SK-N-SH (cell line): ENCODE measurements at regions not wholly inside any gene's neighbourhood (a gene's known extent, or its start where the extent isn't known, plus 50 kb on each side); places are given as distances from the start of the nearest gene placed in this dataset.

Experiments used
- CTCF ChIA-PET: fragments of 300-600, 350-600 bp; formaldehyde crosslinking; extraction: SDS; loops from one replicate; lab custom pipeline; 2021; lab: Yijun Ruan, JAX
- POLR2A ChIA-PET: fragments of 350-600 bp; sonication (Branson Sonifier 250); formaldehyde crosslinking; extraction: SDS; loops from one replicate; lab custom pipeline; 2020; ENCODE audit warnings: antibody characterized with exemption, inconsistent platforms; lab: Yijun Ruan, JAX
- DNase-seq: peaks from one replicate; pipeline ENCODE4 v3.0.0; 2012
- H2AFZ ChIP-seq: fragments of 200-600 bp; sonication (generic); 2 replicates; pipeline ENCODE4 v1.8.1; 2016; ENCODE audit warnings: antibody characterized with exemption, mild to moderate bottlenecking, low read depth
- H3F3A ChIP-seq: fragments of 200-600 bp; sonication (generic); replicated peaks from 2 replicates; pipeline ENCODE3; 2016; ENCODE audit warnings: antibody characterized with exemption, mild to moderate bottlenecking; ENCODE audit not compliant: insufficient read depth
- H3K27ac ChIP-seq, 2 experiments: fragments of 200-500 bp in 1 of 2; fragments of 200-600 bp in 1 of 2; sonication (Bioruptor generic) in 1 of 2; sonication (generic), shearing (Covaris generic) in 1 of 2; 2 replicates each; pipeline versions ENCODE4 v1.5.1 to v1.6.1; 2014 to 2016; ENCODE audit warnings: low read depth in 2 of 2, inconsistent platforms in 1 of 2, low read length in 1 of 2, mild to moderate bottlenecking in 1 of 2, mixed read lengths in 1 of 2
- H3K27me3 ChIP-seq: fragments of 200-600 bp; sonication (generic), shearing (Covaris generic); 2 replicates; pipeline ENCODE4 v1.6.1; 2016; ENCODE audit warnings: mixed run types; ENCODE audit not compliant: insufficient read depth
- H3K36me3 ChIP-seq, 2 experiments: fragments of 200-500 bp in 1 of 2; fragments of 200-600 bp in 1 of 2; sonication (Bioruptor generic) in 1 of 2; sonication (generic) in 1 of 2; replicated peaks in 1 of 2; 2 replicates each; pipeline versions ENCODE3 to v1.5.1; 2014 to 2016; ENCODE audit warnings: low read length in 1 of 2, mild to moderate bottlenecking in 1 of 2; ENCODE audit not compliant: insufficient read depth in 2 of 2, control insufficient read depth in 1 of 2
- H3K4me1 ChIP-seq, 2 experiments: fragments of 200-500 bp in 1 of 2; fragments of 200-600 bp in 1 of 2; sonication (Bioruptor generic) in 1 of 2; sonication (generic), shearing (Covaris generic) in 1 of 2; 2 replicates each; pipeline versions ENCODE4 v1.5.1 to v1.6.1; 2014 to 2016; ENCODE audit warnings: low read depth in 1 of 2, low read length in 1 of 2, mixed run types in 1 of 2; ENCODE audit not compliant: insufficient read depth in 2 of 2, control insufficient read depth in 1 of 2
- H3K4me2 ChIP-seq: fragments of 200-600 bp; sonication (generic), shearing (Covaris generic); 2 replicates; pipeline ENCODE4 v1.6.1; 2017; ENCODE audit warnings: mixed run types
- H3K4me3 ChIP-seq, 2 experiments: fragments of 200-500 bp in 1 of 2; fragments of 200-600 bp in 1 of 2; sonication (Bioruptor generic) in 1 of 2; sonication (generic), shearing (Covaris generic) in 1 of 2; 2 replicates each; pipeline versions ENCODE4 v1.5.1 to v1.8.1; 2014 to 2016; ENCODE audit warnings: low read depth in 2 of 2, inconsistent platforms in 1 of 2, low read length in 1 of 2, mild to moderate bottlenecking in 1 of 2, mixed read lengths in 1 of 2, moderate library complexity in 1 of 2
- H3K79me2 ChIP-seq: fragments of 200-600 bp; sonication (generic); 2 replicates; pipeline ENCODE4 v1.8.1; 2017; ENCODE audit warnings: mild to moderate bottlenecking; ENCODE audit not compliant: insufficient read depth
- H3K9ac ChIP-seq: fragments of 200-600 bp; sonication (generic); 2 replicates; pipeline ENCODE4 v1.6.1; 2017; ENCODE audit warnings: mixed run types
- H3K9me2 ChIP-seq: fragments of 200-600 bp; sonication (generic); 2 replicates; pipeline ENCODE4 v1.6.1; 2017; ENCODE audit warnings: mixed run types
- H3K9me3 ChIP-seq: fragments of 200-600 bp; sonication (generic); 2 replicates; pipeline ENCODE4 v1.6.1; 2017; ENCODE audit warnings: mixed run types, mild to moderate bottlenecking, moderate library complexity
- H4K20me1 ChIP-seq: fragments of 200-600 bp; sonication (generic); 2 replicates; pipeline ENCODE4 v1.6.1; 2017; ENCODE audit warnings: mild to moderate bottlenecking, mixed run types; ENCODE audit not compliant: insufficient read depth
- CHD2 ChIP-seq: fragments of 150-350 bp; IDR thresholded peaks from 2 replicates; pipeline ENCODE4 v1.6.1; 2018; ENCODE audit warnings: low read length; ENCODE audit not compliant: partially characterized antibody
- ELF1 ChIP-seq: IDR thresholded peaks from 2 replicates; pipeline ENCODE4 v1.4.0; 2012
- EP300 ChIP-seq, 2 experiments: IDR thresholded peaks; 2 replicates each; pipeline versions ENCODE4 v1.4.0 to v1.6.1; 2012; ENCODE audit warnings: borderline replicate concordance in 1 of 2, low read depth in 1 of 2, low read length in 1 of 2
- EZH2phosphoT487 ChIP-seq: fragments of 200-600 bp; sonication (generic); IDR thresholded peaks from 2 replicates; pipeline ENCODE4 v1.6.1; 2017; ENCODE audit warnings: low read depth, mixed run types, mild to moderate bottlenecking, antibody characterized with exemption, moderate library complexity, borderline replicate concordance
- FOSL2 ChIP-seq: IDR thresholded peaks from 2 replicates; pipeline ENCODE4 v1.4.0; 2012; ENCODE audit warnings: low read depth, mild to moderate bottlenecking, moderate library complexity, borderline replicate concordance
- FOXM1 ChIP-seq: IDR thresholded peaks from 2 replicates; pipeline ENCODE4 v1.4.0; 2012; ENCODE audit warnings: low read depth, mild to moderate bottlenecking
- JUND ChIP-seq: IDR thresholded peaks from 2 replicates; pipeline ENCODE4 v1.4.0; 2012
- NRF1 ChIP-seq: IDR thresholded peaks from 2 replicates; pipeline ENCODE4 v1.6.1; 2012; ENCODE audit warnings: low read depth, mild to moderate bottlenecking, low read length
- RAD21 ChIP-seq: IDR thresholded peaks from 2 replicates; pipeline ENCODE4 v1.6.1; 2012; ENCODE audit warnings: mild to moderate bottlenecking, low read length
- RXRA ChIP-seq: IDR thresholded peaks from 2 replicates; pipeline ENCODE4 v1.4.0; 2012; ENCODE audit warnings: low read depth, mild to moderate bottlenecking, borderline replicate concordance
- WGBS: methylation state at CpG from one replicate; pipeline ENCODE4 v1.1.6; 2017; ENCODE audit warnings: low lambda C conversion rate; 5-methylcytosine and 5-hydroxymethylcytosine counted together
- TF ChIP-seq, protein P1 (sequence below): IDR thresholded peaks from 2 replicates; pipeline ENCODE4 v1.4.0; 2012; ENCODE audit warnings: low read depth
- TF ChIP-seq, protein P2 (sequence below): fragments of 150-350 bp; IDR thresholded peaks from 2 replicates; pipeline ENCODE4 v1.6.1; 2016; ENCODE audit warnings: mild to moderate bottlenecking, low read depth, low read length
- TF ChIP-seq, protein P3 (sequence below): fragments of 200-600 bp; sonication (generic); IDR thresholded peaks from 2 replicates; pipeline ENCODE4 v1.6.1; 2017; ENCODE audit warnings: antibody characterized with exemption, mild to moderate bottlenecking, moderate library complexity

DNA sequence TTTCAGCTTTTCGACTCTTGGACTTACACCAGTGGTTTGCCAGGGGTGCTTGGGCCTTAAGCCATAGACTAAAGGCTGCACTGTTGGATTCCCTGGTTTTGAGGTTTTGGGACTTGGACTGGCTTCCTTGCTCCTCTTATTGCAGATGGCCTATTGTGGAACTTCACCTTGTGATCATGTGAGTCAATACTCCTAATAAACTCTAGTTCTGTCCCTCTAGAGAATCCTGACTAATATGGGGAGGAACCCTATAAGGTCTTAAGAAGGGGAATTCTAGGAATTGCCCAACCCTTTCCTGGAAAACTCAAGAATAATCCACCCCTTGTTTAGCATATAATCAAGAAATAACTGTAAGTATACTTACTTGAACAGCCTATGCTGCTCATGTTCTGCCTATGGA, 491.8 kb downstream of the TMEM135 start:
- H3K9me2 ChIP-seq, result no peaks in the 10 kb centered on the region
- H2AFZ ChIP-seq, result no peak overlapping the region
- POLR2A ChIA-PET, result no interaction called here
- DNase-seq, result no peak
- 13% methylated on average over 1 of the region's 1 CpG for WGBS
- H3F3A ChIP-seq, result no peaks in the 10 kb centered on the region
- TF ChIP-seq FOXM1 (no peak), RXRA (no peak), FOSL2 (no peak), ELF1 (no peak), RAD21 (no peak)
- TF ChIP-seq, all 33 proteins: peak for 0
- Histone ChIP-seq H3K36me3 (no peaks in the 10 kb centered on the region), H3K9ac (no peak overlapping the region), H4K20me1 (no peaks in the 10 kb centered on the region), H3K9me3 (no peaks in the 10 kb centered on the region), H3K4me2 (no peak overlapping the region), H3K27me3 (no peaks in the 10 kb centered on the region), H3K27ac (no peak overlapping the region), H3K4me1 (no peaks in the 10 kb centered on the region), H3K4me3 (no peak overlapping the region), H3K79me2 (no peaks in the 10 kb centered on the region)
- CTCF ChIA-PET, result no interaction called here

DNA sequence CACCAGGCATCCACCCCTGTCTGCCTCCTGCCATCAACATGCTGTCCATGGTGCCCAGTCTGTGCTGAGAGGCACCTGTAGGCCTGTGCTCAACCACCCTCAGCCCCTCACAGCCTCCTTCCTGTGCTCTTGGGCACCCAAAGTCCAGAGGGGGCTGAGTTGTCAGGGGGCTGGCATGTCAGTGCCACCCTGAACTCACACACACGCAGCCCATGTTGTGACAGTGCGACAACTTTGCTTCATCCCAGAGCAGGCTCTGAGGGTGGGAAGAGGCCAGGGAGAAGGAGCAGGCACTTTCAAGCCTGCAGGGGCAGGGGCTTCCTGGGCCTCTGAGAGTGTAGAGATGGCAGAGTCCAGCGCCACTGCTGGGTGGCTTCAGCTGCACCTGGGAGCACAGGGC, 491.0 kb downstream of the TMEM135 start:
- H3K4me2 ChIP-seq, result no peak overlapping the region
- H3K79me2 ChIP-seq, result no peaks in the 10 kb centered on the region
- H3K27ac ChIP-seq, result no peak overlapping the region
- WGBS, result 30% methylated on average over 2 of the region's 3 CpGs
- H3F3A ChIP-seq, result no peaks in the 10 kb centered on the region
- TF ChIP-seq NRF1 (no peak), JUND (no peak), EP300 (IDR thresholded peaks at IDR 0.05; ENCODE audit: borderline replicate concordance in 1 of 2, low read depth in 1 of 2, low read length in 1 of 2) (no peak), FOSL2 (no peak), CHD2 (no peak), EZH2phosphoT487 (no peak)
- TF ChIP-seq, protein P1, sequence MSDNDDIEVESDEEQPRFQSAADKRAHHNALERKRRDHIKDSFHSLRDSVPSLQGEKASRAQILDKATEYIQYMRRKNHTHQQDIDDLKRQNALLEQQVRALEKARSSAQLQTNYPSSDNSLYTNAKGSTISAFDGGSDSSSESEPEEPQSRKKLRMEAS, result no peak
- TF ChIP-seq, protein P2, sequence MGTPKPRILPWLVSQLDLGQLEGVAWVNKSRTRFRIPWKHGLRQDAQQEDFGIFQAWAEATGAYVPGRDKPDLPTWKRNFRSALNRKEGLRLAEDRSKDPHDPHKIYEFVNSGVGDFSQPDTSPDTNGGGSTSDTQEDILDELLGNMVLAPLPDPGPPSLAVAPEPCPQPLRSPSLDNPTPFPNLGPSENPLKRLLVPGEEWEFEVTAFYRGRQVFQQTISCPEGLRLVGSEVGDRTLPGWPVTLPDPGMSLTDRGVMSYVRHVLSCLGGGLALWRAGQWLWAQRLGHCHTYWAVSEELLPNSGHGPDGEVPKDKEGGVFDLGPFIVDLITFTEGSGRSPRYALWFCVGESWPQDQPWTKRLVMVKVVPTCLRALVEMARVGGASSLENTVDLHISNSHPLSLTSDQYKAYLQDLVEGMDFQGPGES, result no peak
- TF ChIP-seq, protein P3, sequence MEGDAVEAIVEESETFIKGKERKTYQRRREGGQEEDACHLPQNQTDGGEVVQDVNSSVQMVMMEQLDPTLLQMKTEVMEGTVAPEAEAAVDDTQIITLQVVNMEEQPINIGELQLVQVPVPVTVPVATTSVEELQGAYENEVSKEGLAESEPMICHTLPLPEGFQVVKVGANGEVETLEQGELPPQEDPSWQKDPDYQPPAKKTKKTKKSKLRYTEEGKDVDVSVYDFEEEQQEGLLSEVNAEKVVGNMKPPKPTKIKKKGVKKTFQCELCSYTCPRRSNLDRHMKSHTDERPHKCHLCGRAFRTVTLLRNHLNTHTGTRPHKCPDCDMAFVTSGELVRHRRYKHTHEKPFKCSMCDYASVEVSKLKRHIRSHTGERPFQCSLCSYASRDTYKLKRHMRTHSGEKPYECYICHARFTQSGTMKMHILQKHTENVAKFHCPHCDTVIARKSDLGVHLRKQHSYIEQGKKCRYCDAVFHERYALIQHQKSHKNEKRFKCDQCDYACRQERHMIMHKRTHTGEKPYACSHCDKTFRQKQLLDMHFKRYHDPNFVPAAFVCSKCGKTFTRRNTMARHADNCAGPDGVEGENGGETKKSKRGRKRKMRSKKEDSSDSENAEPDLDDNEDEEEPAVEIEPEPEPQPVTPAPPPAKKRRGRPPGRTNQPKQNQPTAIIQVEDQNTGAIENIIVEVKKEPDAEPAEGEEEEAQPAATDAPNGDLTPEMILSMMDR, result no peak
- TF ChIP-seq, all 33 proteins: peak for 0
- no peak overlapping the region for H3K4me3 ChIP-seq
- no peaks in the 10 kb centered on the region for H4K20me1 ChIP-seq
- no peaks in the 10 kb centered on the region for H3K36me3 ChIP-seq
- H3K4me1 ChIP-seq, result no peaks in the 10 kb centered on the region
- H3K9me3 ChIP-seq, result no peaks in the 10 kb centered on the region
- no peak for DNase-seq
- no peak overlapping the region for H2AFZ ChIP-seq
- POLR2A ChIA-PET, result no interaction called here
- H3K9me2 ChIP-seq, result no peaks in the 10 kb centered on the region
- H3K27me3 ChIP-seq, result no peaks in the 10 kb centered on the region
- no peak overlapping the region for H3K9ac ChIP-seq
- CTCF ChIA-PET, result no interaction called here
